ENCODE measurements at regions not wholly inside any gene's neighbourhood (a gene's known extent, or its start where the extent isn't known, plus 50 kb on each side); places are given as distances from the start of the nearest gene placed in this dataset.

DNA sequence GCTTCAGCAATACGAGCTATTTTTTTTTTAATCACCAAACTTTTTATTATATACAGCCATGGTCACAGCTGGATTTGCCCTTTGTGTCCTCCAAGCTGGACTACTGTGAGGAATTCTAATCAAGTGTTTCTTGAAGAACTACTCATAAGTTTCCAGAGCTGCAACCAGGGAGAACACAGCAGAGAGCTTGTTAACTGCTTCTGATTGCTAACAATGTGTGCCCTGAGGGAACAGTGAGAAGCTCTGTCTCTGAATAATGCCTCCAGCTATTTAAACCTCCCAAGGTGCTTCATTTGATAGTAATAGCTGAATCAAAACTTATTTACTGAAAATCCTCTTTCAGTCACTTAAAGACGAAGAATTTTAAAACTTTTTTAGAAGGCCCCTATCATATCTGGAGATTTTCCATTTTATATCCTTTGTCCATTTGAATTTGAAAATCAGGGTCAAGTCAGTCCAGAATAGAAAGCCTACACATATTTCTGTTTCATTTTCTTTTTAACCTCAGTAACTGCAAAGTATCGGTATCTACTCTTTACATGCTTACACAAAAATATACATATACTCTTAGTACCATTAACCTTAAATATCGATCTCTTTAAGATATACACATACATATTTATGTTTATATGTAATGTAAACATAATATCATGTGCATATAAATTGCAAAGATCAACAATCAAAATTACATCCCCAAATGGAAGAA lies 1024.2 kb downstream of the GRM8 start:
- Histone ChIP-seq H3K4me3 (ENCODE audit: low read depth, low read length) (no peak overlapping the region), H3K27me3 (ENCODE audit: control insufficient read depth, insufficient read depth, low read length) (no peaks in the 10 kb centered on the region), H3K36me3 (ENCODE audit: control insufficient read depth, insufficient read depth, low read length) (no peaks in the 10 kb centered on the region)
- POLR2A ChIA-PET, result no interaction called here
- TF ChIP-seq, protein P1, sequence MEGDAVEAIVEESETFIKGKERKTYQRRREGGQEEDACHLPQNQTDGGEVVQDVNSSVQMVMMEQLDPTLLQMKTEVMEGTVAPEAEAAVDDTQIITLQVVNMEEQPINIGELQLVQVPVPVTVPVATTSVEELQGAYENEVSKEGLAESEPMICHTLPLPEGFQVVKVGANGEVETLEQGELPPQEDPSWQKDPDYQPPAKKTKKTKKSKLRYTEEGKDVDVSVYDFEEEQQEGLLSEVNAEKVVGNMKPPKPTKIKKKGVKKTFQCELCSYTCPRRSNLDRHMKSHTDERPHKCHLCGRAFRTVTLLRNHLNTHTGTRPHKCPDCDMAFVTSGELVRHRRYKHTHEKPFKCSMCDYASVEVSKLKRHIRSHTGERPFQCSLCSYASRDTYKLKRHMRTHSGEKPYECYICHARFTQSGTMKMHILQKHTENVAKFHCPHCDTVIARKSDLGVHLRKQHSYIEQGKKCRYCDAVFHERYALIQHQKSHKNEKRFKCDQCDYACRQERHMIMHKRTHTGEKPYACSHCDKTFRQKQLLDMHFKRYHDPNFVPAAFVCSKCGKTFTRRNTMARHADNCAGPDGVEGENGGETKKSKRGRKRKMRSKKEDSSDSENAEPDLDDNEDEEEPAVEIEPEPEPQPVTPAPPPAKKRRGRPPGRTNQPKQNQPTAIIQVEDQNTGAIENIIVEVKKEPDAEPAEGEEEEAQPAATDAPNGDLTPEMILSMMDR (IDR thresholded peaks at IDR 0.05; ENCODE audit: insufficient read depth, low read depth, low read length), result no peak
- CTCF ChIA-PET, result no interaction called here
- no peak for DNase-seq (ENCODE audit: low read depth)

GRCh38 chr7:126227643-126228042 lies 1025.1 kb downstream of the GRM8 start:
- Histone ChIP-seq H3K4me3 (ENCODE audit: low read depth, low read length) (no peak overlapping the region), H3K36me3 (ENCODE audit: control insufficient read depth, insufficient read depth, low read length) (no peaks in the 10 kb centered on the region), H3K27me3 (ENCODE audit: control insufficient read depth, insufficient read depth, low read length) (no peaks in the 10 kb centered on the region)
- ChIA-PET CTCF (no interaction called here), POLR2A (no interaction called here)
- no peak for DNase-seq (ENCODE audit: low read depth)
- TF ChIP-seq, protein P1 (IDR thresholded peaks at IDR 0.05; ENCODE audit: insufficient read depth, low read depth, low read length), result no peak

GRCh38 chr7:126227055-126227454 lies 1025.7 kb downstream of the GRM8 start:
- no peaks in the 10 kb centered on the region for H3K36me3 ChIP-seq (ENCODE audit: control insufficient read depth, insufficient read depth, low read length)
- TF ChIP-seq, protein P1 (IDR thresholded peaks at IDR 0.05; ENCODE audit: insufficient read depth, low read depth, low read length), result no peak
- no peak for DNase-seq (ENCODE audit: low read depth)
- POLR2A ChIA-PET, result no interaction called here
- no peaks in the 10 kb centered on the region for H3K27me3 ChIP-seq (ENCODE audit: control insufficient read depth, insufficient read depth, low read length)
- CTCF ChIA-PET, result no interaction called here
- H3K4me3 ChIP-seq (ENCODE audit: low read depth, low read length), result no peak overlapping the region

DNA sequence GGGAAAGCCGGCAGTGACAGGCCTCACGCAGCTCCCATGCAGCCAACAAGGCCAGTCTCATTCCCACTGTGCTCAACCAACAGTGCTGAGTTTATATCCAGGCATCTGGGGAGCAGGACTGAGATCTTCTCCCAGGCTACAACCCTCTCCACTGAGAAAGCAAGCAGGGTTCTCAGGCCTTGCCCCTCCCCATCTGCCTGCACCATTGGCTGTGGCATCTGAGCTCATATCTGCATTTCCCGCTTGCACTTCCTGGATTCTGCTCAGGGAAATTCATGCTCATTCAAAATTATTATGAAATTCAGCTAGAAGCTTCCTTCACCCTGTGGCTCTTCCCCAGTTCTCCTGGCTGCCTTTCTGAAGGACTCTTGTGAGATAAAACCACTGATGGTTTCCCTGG lies 1029.0 kb downstream of the GRM8 start:
- Histone ChIP-seq H3K27me3 (ENCODE audit: control insufficient read depth, insufficient read depth, low read length) (no peaks in the 10 kb centered on the region), H3K4me3 (ENCODE audit: low read depth, low read length) (no peak overlapping the region), H3K36me3 (ENCODE audit: control insufficient read depth, insufficient read depth, low read length) (no peaks in the 10 kb centered on the region)
- ChIA-PET CTCF (no interaction called here), POLR2A (no interaction called here)
- TF ChIP-seq, protein P1 (IDR thresholded peaks at IDR 0.05; ENCODE audit: insufficient read depth, low read depth, low read length), result no peak
- no peak for DNase-seq (ENCODE audit: low read depth)

DNA sequence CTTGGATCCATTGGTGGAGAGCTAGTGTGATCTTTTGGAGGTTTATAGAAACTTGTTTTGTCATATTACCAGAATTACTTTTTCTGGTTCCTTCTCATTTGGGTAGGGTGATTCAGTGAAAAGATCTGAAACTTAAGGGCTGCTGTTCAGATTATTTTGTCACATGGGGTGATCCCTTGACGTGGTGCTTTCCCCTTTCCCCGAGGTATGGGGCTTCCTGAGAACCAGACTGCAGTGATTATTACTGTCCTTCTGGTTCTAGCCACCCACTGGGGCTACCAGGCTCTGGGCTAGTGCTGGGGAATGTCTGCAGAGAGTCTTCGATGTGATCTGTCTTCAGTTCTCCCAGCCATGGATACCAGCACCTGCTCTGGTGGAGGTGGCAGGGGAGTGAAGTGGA lies 1030.0 kb downstream of the GRM8 start:
- Histone ChIP-seq H3K27me3 (ENCODE audit: control insufficient read depth, insufficient read depth, low read length) (no peaks in the 10 kb centered on the region), H3K4me3 (ENCODE audit: low read depth, low read length) (no peak overlapping the region), H3K36me3 (ENCODE audit: control insufficient read depth, insufficient read depth, low read length) (no peaks in the 10 kb centered on the region)
- ChIA-PET CTCF (no interaction called here), POLR2A (no interaction called here)
- no peak for DNase-seq (ENCODE audit: low read depth)
- TF ChIP-seq, protein P1 (IDR thresholded peaks at IDR 0.05; ENCODE audit: insufficient read depth, low read depth, low read length), result no peak
